ENCODE measurements at regions not wholly inside any gene's neighbourhood (a gene's known extent, or its start where the extent isn't known, plus 50 kb on each side); places are given as distances from the start of the nearest gene placed in this dataset.

DNA sequence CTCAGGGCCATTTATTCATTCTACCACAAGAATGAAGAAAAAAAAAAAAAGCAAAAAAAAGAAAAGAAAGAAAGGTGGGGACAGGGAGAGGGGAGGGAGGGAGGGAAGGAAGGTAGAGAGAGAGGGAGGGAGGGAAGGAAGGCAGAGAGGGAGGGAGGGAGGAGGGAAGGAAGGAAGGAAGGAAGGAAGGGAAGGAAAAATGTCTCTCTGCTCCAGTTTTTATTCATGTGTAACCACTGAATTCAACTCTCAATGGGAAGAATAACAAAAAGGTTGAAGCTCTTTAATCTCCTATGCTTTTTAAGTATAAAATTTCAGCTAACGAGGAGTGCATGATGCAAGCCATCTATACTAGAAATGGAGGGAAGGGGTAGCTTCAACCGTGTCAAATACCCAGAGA, 287.3 kb downstream of the MREG start:
- no peaks in the 10 kb centered on the region for H3F3A ChIP-seq (ENCODE audit: low read depth)
- no peak overlapping the region for H3K4me2 ChIP-seq (ENCODE audit: low read depth, low read length, poor library complexity, severe bottlenecking)
- no peaks in the 10 kb centered on the region for H3K79me2 ChIP-seq (ENCODE audit: insufficient read depth, low read length)
- no peak overlapping the region for H3K4me3 ChIP-seq (ENCODE audit: low read length, poor library complexity, severe bottlenecking)
- H3K9ac ChIP-seq (ENCODE audit: low read depth, low read length, poor library complexity, severe bottlenecking): no peak overlapping the region
- no peaks in the 10 kb centered on the region for H3K9me2 ChIP-seq (replicated peaks; ENCODE audit: low read depth, low read length)
- TF ChIP-seq EZH2phosphoT487 (IDR thresholded peaks at IDR 0.05; ENCODE audit: borderline replicate concordance): no peak
- TF ChIP-seq, protein P1, sequence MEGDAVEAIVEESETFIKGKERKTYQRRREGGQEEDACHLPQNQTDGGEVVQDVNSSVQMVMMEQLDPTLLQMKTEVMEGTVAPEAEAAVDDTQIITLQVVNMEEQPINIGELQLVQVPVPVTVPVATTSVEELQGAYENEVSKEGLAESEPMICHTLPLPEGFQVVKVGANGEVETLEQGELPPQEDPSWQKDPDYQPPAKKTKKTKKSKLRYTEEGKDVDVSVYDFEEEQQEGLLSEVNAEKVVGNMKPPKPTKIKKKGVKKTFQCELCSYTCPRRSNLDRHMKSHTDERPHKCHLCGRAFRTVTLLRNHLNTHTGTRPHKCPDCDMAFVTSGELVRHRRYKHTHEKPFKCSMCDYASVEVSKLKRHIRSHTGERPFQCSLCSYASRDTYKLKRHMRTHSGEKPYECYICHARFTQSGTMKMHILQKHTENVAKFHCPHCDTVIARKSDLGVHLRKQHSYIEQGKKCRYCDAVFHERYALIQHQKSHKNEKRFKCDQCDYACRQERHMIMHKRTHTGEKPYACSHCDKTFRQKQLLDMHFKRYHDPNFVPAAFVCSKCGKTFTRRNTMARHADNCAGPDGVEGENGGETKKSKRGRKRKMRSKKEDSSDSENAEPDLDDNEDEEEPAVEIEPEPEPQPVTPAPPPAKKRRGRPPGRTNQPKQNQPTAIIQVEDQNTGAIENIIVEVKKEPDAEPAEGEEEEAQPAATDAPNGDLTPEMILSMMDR (conservative IDR thresholded peaks at IDR 0.05; ENCODE audit: low read length): no peak
- H2AFZ ChIP-seq (ENCODE audit: low read length): no peak overlapping the region
- no peaks in the 10 kb centered on the region for H3K27me3 ChIP-seq (ENCODE audit: insufficient read depth, low read length, poor library complexity, severe bottlenecking)
- H3K36me3 ChIP-seq (ENCODE audit: insufficient read depth, low read length): no peaks in the 10 kb centered on the region
- H3K4me1 ChIP-seq (ENCODE audit: insufficient read depth, low read length, poor library complexity, severe bottlenecking): no peaks in the 10 kb centered on the region
- H4K20me1 ChIP-seq (ENCODE audit: insufficient read depth, low read length, poor library complexity, severe bottlenecking): no peaks in the 10 kb centered on the region
- H3K9me3 ChIP-seq (ENCODE audit: insufficient read depth, low read depth, low read length): no peaks in the 10 kb centered on the region

DNA sequence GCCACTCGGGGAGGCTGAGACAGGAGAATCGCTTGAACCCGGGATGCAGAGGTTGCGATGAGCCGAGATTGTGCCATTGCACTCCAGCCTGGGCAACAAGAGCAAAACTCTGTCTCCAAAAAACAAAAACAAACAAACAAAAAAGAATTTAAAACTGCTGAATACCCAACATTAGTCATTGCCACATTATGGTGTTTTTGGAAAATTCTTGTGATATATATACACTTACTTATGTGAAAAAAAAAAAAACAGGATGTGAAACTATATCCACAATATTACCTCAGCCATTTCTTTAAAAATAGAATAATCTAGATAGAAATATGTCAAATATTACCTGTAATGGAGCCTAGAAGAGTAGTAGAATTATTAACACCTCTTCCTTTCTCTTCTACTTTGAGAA, 288.3 kb upstream of the FN1 start:
- no peak overlapping the region for H2AFZ ChIP-seq (ENCODE audit: low read length)

DNA sequence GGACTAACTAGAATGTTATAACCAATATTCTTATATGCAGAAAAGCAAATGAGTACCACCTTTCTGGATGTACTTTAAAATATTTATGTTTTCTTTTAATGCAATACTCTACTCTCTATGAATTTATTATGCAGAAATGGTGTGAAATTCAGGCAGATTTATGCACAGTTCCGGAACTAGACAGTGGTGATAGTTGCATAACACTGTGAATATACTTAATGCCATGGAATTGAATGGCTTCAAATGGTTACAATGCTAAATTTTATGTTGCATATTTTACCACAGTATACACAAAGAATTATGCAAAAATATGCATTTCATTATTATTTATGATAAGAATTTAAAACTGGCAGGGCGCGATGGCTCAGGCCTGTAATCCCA, 287.8 kb upstream of the FN1 start:
- Histone ChIP-seq H3K4me2 (ENCODE audit: low read depth, low read length, poor library complexity, severe bottlenecking) (no peak overlapping the region), H3F3A (ENCODE audit: low read depth) (no peaks in the 10 kb centered on the region), H3K4me3 (ENCODE audit: low read length, poor library complexity, severe bottlenecking) (no peak overlapping the region), H2AFZ (ENCODE audit: low read length) (no peak overlapping the region), H3K36me3 (ENCODE audit: insufficient read depth, low read length) (no peaks in the 10 kb centered on the region), H3K9me2 (replicated peaks; ENCODE audit: low read depth, low read length) (no peaks in the 10 kb centered on the region), H4K20me1 (ENCODE audit: insufficient read depth, low read length, poor library complexity, severe bottlenecking) (no peaks in the 10 kb centered on the region), H3K4me1 (ENCODE audit: insufficient read depth, low read length, poor library complexity, severe bottlenecking) (no peaks in the 10 kb centered on the region), H3K27me3 (ENCODE audit: insufficient read depth, low read length, poor library complexity, severe bottlenecking) (no peaks in the 10 kb centered on the region), H3K9me3 (ENCODE audit: insufficient read depth, low read depth, low read length) (no peaks in the 10 kb centered on the region), H3K79me2 (ENCODE audit: insufficient read depth, low read length) (no peaks in the 10 kb centered on the region), H3K9ac (ENCODE audit: low read depth, low read length, poor library complexity, severe bottlenecking) (no peak overlapping the region)
- no peak for TF ChIP-seq EZH2phosphoT487 (IDR thresholded peaks at IDR 0.05; ENCODE audit: borderline replicate concordance)
- TF ChIP-seq, protein P1 (conservative IDR thresholded peaks at IDR 0.05; ENCODE audit: low read length): no peak

More for the DNA sequence above, 288.3 kb upstream of the FN1 start:
- Histone ChIP-seq H4K20me1 (ENCODE audit: insufficient read depth, low read length, poor library complexity, severe bottlenecking) (no peaks in the 10 kb centered on the region), H3K9me3 (ENCODE audit: insufficient read depth, low read depth, low read length) (no peaks in the 10 kb centered on the region), H3K4me2 (ENCODE audit: low read depth, low read length, poor library complexity, severe bottlenecking) (no peak overlapping the region), H3K9ac (ENCODE audit: low read depth, low read length, poor library complexity, severe bottlenecking) (no peak overlapping the region), H3K79me2 (ENCODE audit: insufficient read depth, low read length) (no peaks in the 10 kb centered on the region), H3K4me3 (ENCODE audit: low read length, poor library complexity, severe bottlenecking) (no peak overlapping the region), H3F3A (ENCODE audit: low read depth) (no peaks in the 10 kb centered on the region), H3K4me1 (ENCODE audit: insufficient read depth, low read length, poor library complexity, severe bottlenecking) (no peaks in the 10 kb centered on the region), H3K9me2 (replicated peaks; ENCODE audit: low read depth, low read length) (no peaks in the 10 kb centered on the region), H3K36me3 (ENCODE audit: insufficient read depth, low read length) (no peaks in the 10 kb centered on the region), H3K27me3 (ENCODE audit: insufficient read depth, low read length, poor library complexity, severe bottlenecking) (no peaks in the 10 kb centered on the region)
- no peak for TF ChIP-seq EZH2phosphoT487 (IDR thresholded peaks at IDR 0.05; ENCODE audit: borderline replicate concordance)
- TF ChIP-seq, protein P1 (conservative IDR thresholded peaks at IDR 0.05; ENCODE audit: low read length): no peak
